ENCODE measurements at regions not wholly inside any gene's neighbourhood (a gene's known extent, or its start where the extent isn't known, plus 50 kb on each side); places are given as distances from the start of the nearest gene placed in this dataset.

DNA sequence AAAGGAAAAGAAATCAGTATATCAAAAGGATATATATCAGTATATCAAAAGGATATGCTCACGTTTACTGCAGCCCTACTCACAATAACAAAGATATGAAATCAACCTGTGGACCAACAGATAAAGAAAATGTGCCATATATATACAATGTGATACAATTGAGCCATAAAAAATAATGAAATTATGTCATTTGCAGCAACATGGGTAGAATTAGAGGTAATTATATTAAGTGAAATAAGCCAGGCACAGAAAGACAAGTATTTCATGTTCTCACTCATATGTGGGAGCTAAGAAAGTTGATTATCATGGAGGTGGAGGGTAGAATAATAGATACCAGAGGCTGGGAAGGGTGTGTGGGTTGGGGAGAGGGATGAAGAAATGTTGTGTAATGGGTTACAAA, 102.9 kb upstream of the MARCKS start:
- peaks cover 22% of the 10 kb centered on the region for H3K4me1 ChIP-seq (ENCODE audit: insufficient read depth, low read length)

DNA sequence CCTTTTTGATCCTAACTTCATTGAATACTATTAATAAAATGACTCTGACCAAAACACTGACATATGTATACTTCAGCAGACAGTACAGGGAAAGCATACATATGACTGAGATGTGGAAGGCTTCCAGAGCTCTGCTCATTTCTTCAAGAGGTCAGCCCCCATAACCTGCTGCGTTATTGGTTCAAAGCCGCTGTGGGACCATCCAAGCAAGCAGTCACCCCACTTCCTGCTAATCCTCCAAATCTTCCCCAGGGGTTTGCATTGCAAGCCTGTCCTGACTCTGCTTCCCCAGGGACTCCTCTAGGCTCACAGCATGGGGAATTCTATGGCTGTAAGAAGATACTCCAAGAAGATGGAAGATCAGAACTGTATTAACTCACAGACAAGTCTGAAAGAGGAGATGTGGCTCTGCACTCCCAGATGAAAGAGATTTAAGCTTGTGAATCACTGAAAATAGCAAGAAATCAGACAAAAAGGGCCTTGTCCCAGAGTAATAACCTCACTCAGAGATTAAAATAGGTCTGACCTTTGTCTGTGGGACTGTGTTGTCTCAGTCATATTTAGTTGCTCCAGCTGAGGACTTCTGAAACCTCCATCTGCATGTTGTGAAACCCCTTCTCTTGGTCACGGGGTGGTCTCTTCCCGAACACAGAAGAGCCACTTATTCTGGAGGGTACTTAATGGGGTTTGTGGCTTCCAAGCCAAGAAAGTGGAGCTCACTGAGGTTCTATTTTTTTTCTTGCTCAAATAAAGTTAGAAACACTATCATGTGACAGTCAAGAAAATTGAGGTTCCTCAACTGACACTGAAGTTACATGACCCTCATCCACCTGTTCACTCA, 101.5 kb upstream of the MARCKS start:
- no peak overlapping the region for H3K4me3 ChIP-seq (ENCODE audit: low read length)
- peaks cover 15% of the 10 kb centered on the region for H3K4me1 ChIP-seq (ENCODE audit: insufficient read depth, low read length)
- H3K9me3 ChIP-seq (ENCODE audit: low read depth, low read length) = no peaks in the 10 kb centered on the region
- no peaks in the 10 kb centered on the region for H3K27me3 ChIP-seq (ENCODE audit: insufficient read depth, low read length)

More for the DNA sequence above, 102.9 kb upstream of the MARCKS start:
- Histone ChIP-seq H3K4me3 (ENCODE audit: low read length) (no peak overlapping the region), H3K9me3 (ENCODE audit: low read depth, low read length) (no peaks in the 10 kb centered on the region), H3K27me3 (ENCODE audit: insufficient read depth, low read length) (no peaks in the 10 kb centered on the region)

- H3K27me3 ChIP-seq (ENCODE audit: insufficient read depth, low read length) = no peaks in the 10 kb centered on the region
- no peaks in the 10 kb centered on the region for H3K9me3 ChIP-seq (ENCODE audit: low read depth, low read length)
- H3K4me1 ChIP-seq (ENCODE audit: insufficient read depth, low read length) = peaks cover 15% of the 10 kb centered on the region
- no peak overlapping the region for H3K4me3 ChIP-seq (ENCODE audit: low read length)
These were observed 100.9 kb upstream of the MARCKS start for GRCh38 chr6:113756290-113756665.

DNA sequence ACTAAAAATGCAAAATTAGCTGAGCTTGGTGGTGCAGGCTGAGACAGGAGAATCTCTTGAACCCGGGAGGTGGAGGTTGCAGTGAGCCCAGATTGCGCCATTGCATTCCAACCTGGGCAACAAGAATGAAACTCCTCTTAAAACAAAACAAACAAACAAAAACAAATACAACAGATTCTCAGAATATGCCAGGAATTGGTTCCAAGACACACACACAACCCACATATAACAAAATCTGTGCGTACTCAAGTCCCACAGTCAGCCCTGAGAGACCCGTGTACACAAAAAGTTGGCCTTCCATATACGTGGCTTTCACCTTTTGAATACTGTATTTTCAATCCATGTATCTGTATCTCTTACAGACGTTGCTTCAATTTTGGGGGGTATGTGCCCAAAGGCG, 98.9 kb upstream of the MARCKS start:
- Histone ChIP-seq H3K4me1 (ENCODE audit: insufficient read depth, low read length) (peaks cover 23% of the 10 kb centered on the region), H3K9me3 (ENCODE audit: low read depth, low read length) (no peaks in the 10 kb centered on the region), H3K4me3 (ENCODE audit: low read length) (no peak overlapping the region), H3K27me3 (ENCODE audit: insufficient read depth, low read length) (no peaks in the 10 kb centered on the region)

DNA sequence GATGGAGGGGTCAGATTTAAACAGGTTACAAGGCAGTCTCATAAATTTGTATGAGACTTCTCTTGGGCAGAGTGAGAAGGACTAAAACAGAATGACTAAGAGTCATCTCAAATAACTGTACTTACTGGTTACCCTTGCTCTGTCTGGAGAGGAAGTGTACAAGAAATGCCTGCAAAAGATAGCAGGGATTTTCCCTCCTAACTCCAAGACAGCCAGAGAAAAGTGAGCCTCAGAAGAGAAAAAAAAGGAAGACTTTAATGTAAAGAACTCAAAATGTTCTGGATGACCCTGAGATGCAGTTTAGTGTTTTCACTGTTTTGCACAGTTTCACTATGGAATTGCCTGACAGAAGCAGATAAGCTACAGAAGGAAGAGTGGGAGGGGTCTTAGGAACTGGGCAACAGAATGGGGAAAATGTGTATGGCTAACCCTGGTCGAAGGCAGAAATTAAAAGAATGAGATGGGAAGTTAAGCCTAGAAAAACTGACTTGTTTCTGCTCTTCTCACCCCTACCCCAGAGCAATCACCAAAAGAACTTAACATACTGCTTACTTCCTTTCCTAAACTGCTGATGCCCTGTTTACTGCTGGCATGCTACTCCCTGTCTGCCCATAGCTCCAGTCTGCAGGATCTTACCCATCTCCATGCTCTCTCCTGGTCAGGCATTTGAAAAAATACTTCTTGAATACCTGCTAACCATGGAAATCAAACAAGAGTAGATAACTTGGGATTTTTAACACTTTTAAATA, 98.1 kb upstream of the MARCKS start:
- Histone ChIP-seq H3K9me3 (ENCODE audit: low read depth, low read length) (no peaks in the 10 kb centered on the region), H3K27me3 (ENCODE audit: insufficient read depth, low read length) (no peaks in the 10 kb centered on the region), H3K4me1 (ENCODE audit: insufficient read depth, low read length) (peaks cover 31% of the 10 kb centered on the region), H3K4me3 (ENCODE audit: low read length) (no peak overlapping the region)

DNA sequence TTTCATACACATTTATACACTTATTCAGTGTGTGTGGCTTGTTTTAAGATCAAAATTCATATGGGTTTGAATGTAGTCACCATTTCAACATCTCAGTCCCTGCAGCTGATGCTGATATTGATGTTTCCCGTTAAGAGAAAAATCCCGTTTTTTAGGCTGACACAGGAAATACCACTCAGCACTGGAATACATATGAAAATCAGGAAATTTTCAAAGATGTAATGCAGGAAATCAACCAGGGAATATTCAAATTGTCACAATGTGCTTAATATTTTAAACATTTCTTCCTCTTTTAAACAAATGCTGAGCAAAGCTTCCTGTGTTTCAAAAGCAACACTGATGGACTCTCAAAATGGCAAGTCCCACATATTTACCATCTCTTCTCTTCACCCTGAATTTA, 94.5 kb upstream of the MARCKS start:
- Histone ChIP-seq H3K27me3 (ENCODE audit: insufficient read depth, low read length) (no peaks in the 10 kb centered on the region), H3K9me3 (ENCODE audit: low read depth, low read length) (no peaks in the 10 kb centered on the region), H3K4me3 (ENCODE audit: low read length) (no peak overlapping the region), H3K4me1 (ENCODE audit: insufficient read depth, low read length) (peaks cover 34% of the 10 kb centered on the region)

GRCh38 chr6:113763311-113763766, 93.8 kb upstream of the MARCKS start:
- H3K27me3 ChIP-seq (ENCODE audit: insufficient read depth, low read length) = no peaks in the 10 kb centered on the region
- H3K4me1 ChIP-seq (ENCODE audit: insufficient read depth, low read length) = peaks cover 31% of the 10 kb centered on the region
- no peak overlapping the region for H3K4me3 ChIP-seq (ENCODE audit: low read length)
- no peaks in the 10 kb centered on the region for H3K9me3 ChIP-seq (ENCODE audit: low read depth, low read length)

DNA sequence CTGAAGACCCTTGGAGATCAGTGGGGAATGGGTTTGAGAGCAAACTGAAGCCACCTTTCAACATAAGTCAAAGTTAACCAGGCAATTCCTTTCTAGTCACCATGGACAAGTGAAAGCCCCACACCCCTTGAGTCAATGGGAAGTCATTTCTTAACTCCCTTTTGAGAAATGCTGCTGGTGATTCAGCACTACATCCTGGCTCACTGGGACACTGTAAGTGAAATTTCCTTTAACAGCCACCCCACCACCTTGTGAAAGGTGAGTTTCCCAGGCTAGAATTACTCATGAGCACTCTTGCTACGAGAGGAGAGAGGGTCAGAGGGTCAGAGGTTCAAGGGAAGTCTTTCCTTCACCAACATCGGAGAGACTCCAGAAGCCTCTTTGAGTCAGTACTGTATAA, 93.3 kb upstream of the MARCKS start:
- Histone ChIP-seq H3K9me3 (ENCODE audit: low read depth, low read length) (no peaks in the 10 kb centered on the region), H3K4me3 (ENCODE audit: low read length) (no peak overlapping the region), H3K4me1 (ENCODE audit: insufficient read depth, low read length) (peaks cover 25% of the 10 kb centered on the region), H3K27me3 (ENCODE audit: insufficient read depth, low read length) (no peaks in the 10 kb centered on the region)

- H3K4me1 ChIP-seq (ENCODE audit: insufficient read depth, low read length) = peaks cover 19% of the 10 kb centered on the region
- no peaks in the 10 kb centered on the region for H3K9me3 ChIP-seq (ENCODE audit: low read depth, low read length)
These were observed 91.2 kb upstream of the MARCKS start for GRCh38 chr6:113765909-113766308.

DNA sequence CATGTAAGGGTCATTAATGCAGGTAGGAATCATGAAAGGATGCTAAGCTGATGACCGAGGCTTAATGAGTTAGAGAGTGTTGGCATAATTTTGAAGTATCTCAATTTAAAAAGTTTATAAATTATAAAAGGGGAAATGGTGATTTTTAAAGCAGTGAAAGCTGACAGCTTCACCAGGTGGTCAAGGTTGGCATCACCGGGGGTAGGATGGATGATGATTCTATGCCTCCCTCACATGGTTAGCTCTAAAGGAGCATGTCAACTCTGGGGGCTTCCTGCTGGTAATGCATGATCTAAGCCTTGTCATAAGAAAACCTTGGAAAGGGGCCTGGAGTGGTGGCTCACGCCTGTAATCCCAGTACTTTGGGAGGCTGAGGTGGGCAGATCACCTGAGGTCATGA, 89.2 kb upstream of the MARCKS start:
- Histone ChIP-seq H3K9me3 (ENCODE audit: low read depth, low read length) (no peaks in the 10 kb centered on the region), H3K4me3 (ENCODE audit: low read length) (no peak overlapping the region), H3K27me3 (ENCODE audit: insufficient read depth, low read length) (no peaks in the 10 kb centered on the region), H3K4me1 (ENCODE audit: insufficient read depth, low read length) (peaks cover 13% of the 10 kb centered on the region)

More at GRCh38 chr6:113765909-113766308, 91.2 kb upstream of the MARCKS start:
- Histone ChIP-seq H3K27me3 (ENCODE audit: insufficient read depth, low read length) (no peaks in the 10 kb centered on the region), H3K4me3 (ENCODE audit: low read length) (no peak overlapping the region)

DNA sequence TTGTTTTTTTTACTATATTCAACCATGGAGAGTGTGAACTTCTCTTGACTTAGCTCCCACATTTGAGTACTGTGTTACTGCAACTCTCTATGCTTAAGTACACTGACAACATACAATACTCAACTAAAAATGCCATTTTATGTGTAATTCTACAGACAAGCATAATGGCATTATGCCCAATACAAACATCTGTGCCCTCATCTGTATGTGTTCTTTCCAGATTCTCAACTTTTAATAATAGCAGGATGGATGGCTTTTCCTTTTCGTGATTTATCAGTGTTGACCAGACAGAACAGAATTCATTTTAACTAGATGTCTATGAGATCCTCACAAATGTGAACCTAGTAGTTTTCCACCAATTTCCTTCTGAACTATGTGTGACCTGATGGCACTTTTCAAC, 84.2 kb upstream of the MARCKS start:
- Histone ChIP-seq H3K4me3 (ENCODE audit: low read length) (no peak overlapping the region), H3K4me1 (ENCODE audit: insufficient read depth, low read length) (peaks cover 5% of the 10 kb centered on the region), H3K9me3 (ENCODE audit: low read depth, low read length) (no peaks in the 10 kb centered on the region), H3K27me3 (ENCODE audit: insufficient read depth, low read length) (no peaks in the 10 kb centered on the region)

DNA sequence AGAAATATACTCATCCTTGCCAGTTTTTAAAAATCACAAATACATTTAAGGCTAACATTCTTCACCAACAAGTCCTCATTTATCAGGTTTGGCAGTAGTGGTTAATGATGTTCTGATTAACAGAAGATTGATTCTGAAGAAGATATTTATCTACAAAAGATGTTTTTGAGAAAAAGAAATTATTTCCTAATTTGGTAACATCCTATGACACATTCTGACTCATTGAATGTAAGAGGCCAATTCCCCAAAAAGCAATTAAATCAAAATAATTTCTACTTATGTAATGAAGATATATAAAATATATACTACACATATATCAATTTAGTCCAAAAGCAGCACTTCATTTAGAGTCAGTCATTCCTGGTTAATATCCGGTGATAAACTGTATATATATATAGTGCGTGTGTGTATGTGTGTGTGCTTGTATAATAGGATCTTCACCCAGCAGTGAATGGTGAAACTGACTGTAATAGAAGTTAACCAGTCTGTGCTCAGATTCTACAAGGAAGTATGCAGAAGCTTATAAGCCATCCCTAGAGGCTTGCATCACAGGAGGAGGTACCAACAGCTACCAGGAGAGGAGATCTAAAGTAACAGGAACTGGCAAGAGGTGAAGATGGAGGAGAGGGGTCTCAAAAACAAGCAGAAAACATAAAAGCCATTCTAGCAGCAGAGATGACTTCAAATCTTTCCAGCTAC, 82.9 kb upstream of the MARCKS start:
- Histone ChIP-seq H3K9me3 (ENCODE audit: low read depth, low read length) (no peaks in the 10 kb centered on the region), H3K4me3 (ENCODE audit: low read length) (no peak overlapping the region), H3K4me1 (ENCODE audit: insufficient read depth, low read length) (peaks cover 5% of the 10 kb centered on the region), H3K27me3 (ENCODE audit: insufficient read depth, low read length) (no peaks in the 10 kb centered on the region)

DNA sequence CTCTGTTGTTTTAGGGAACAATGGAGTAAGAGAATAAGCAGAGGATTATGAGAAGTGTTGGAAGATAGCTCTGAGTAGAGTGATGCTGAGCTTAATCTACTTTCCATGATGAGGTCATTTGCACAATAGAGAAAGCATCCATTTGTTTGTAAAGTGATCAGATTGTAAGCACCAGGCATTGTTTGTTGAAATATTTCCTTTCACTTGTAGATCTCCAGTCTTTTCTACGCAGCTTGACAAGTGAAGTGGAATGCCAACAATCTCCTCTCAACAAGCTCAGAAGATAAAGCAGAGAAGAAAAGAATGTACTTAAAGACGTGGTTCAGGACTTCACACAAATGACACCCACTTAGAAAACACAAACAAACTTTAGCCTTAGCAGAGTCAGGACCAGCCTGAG, 80.1 kb upstream of the MARCKS start:
- no peaks in the 10 kb centered on the region for H3K9me3 ChIP-seq (ENCODE audit: low read depth, low read length)
- peaks cover 5% of the 10 kb centered on the region for H3K4me1 ChIP-seq (ENCODE audit: insufficient read depth, low read length)
- H3K27me3 ChIP-seq (ENCODE audit: insufficient read depth, low read length) = no peaks in the 10 kb centered on the region
- H3K4me3 ChIP-seq (ENCODE audit: low read length) = no peak overlapping the region

- H3K9me3 ChIP-seq (ENCODE audit: low read depth, low read length) = no peaks in the 10 kb centered on the region
- H3K4me1 ChIP-seq (ENCODE audit: insufficient read depth, low read length) = peaks cover 5% of the 10 kb centered on the region
- no peak overlapping the region for H3K4me3 ChIP-seq (ENCODE audit: low read length)
- H3K27me3 ChIP-seq (ENCODE audit: insufficient read depth, low read length) = no peaks in the 10 kb centered on the region
These were observed 79.5 kb upstream of the MARCKS start for GRCh38 chr6:113777601-113778000.

- Histone ChIP-seq H3K4me3 (ENCODE audit: low read length) (no peak overlapping the region), H3K27me3 (ENCODE audit: insufficient read depth, low read length) (no peaks in the 10 kb centered on the region), H3K4me1 (ENCODE audit: insufficient read depth, low read length) (peaks cover 2% of the 10 kb centered on the region), H3K9me3 (ENCODE audit: low read depth, low read length) (no peaks in the 10 kb centered on the region)
These were observed 77.5 kb upstream of the MARCKS start for GRCh38 chr6:113779656-113780055.
